ENCODE measurements at regions not wholly inside any gene's neighbourhood (a gene's known extent, or its start where the extent isn't known, plus 50 kb on each side); places are given as distances from the start of the nearest gene placed in this dataset.

GRCh38 chr14:26963711-26964110, 365.9 kb upstream of the NOVA1 start:
- H3K27ac Mint-ChIP-seq, result no peak overlapping the region
- DNase-seq (ENCODE audit: low spot score), result no peak
- no peaks in the 10 kb centered on the region for H3K36me3 Mint-ChIP-seq (ENCODE audit: low read depth)
- intact Hi-C loops (cut with micrococcal nuclease), result no loop called here
- H3K9me3 Mint-ChIP-seq, result peaks cover 48% of the 10 kb centered on the region
- no peaks in the 10 kb centered on the region for H3K4me1 Mint-ChIP-seq (ENCODE audit: low read depth)
- no peaks in the 10 kb centered on the region for H3K27me3 Mint-ChIP-seq (ENCODE audit: low read depth)
- H3K4me3 Mint-ChIP-seq (ENCODE audit: low read depth), result no peak overlapping the region

GRCh38 chr14:26965490-26965889, 367.7 kb upstream of the NOVA1 start:
- H3K9me3 Mint-ChIP-seq, result peaks cover 50% of the 10 kb centered on the region
- no peaks in the 10 kb centered on the region for H3K27me3 Mint-ChIP-seq (ENCODE audit: low read depth)
- H3K4me3 Mint-ChIP-seq (ENCODE audit: low read depth), result no peak overlapping the region
- intact Hi-C loops (cut with micrococcal nuclease), result no loop called here
- H3K36me3 Mint-ChIP-seq (ENCODE audit: low read depth), result no peaks in the 10 kb centered on the region
- H3K27ac Mint-ChIP-seq, result no peak overlapping the region
- DNase-seq (ENCODE audit: low spot score), result no peak
- H3K4me1 Mint-ChIP-seq (ENCODE audit: low read depth), result no peaks in the 10 kb centered on the region

- intact Hi-C loops (cut with micrococcal nuclease), result no loop called here
- no peak for DNase-seq (ENCODE audit: low spot score)
- Mint-ChIP-seq H3K36me3 (ENCODE audit: low read depth) (no peaks in the 10 kb centered on the region), H3K4me3 (ENCODE audit: low read depth) (no peak overlapping the region), H3K4me1 (ENCODE audit: low read depth) (no peaks in the 10 kb centered on the region), H3K27me3 (ENCODE audit: low read depth) (no peaks in the 10 kb centered on the region), H3K27ac (no peak overlapping the region), H3K9me3 (peaks cover 49% of the 10 kb centered on the region)
Measured at GRCh38 chr14:26966908-26967307, 369.1 kb upstream of the NOVA1 start.

- Mint-ChIP-seq H3K4me1 (ENCODE audit: low read depth) (no peaks in the 10 kb centered on the region), H3K9me3 (peaks cover 22% of the 10 kb centered on the region), H3K27me3 (ENCODE audit: low read depth) (no peaks in the 10 kb centered on the region), H3K27ac (no peak overlapping the region), H3K4me3 (ENCODE audit: low read depth) (no peak overlapping the region), H3K36me3 (ENCODE audit: low read depth) (no peaks in the 10 kb centered on the region)
- no peak for DNase-seq (ENCODE audit: low spot score)
- intact Hi-C loops (cut with micrococcal nuclease), result no loop called here
Measured at GRCh38 chr14:26974965-26975364, 377.1 kb upstream of the NOVA1 start.

GRCh38 chr14:26982071-26982470, 384.2 kb upstream of the NOVA1 start:
- intact Hi-C loops (cut with micrococcal nuclease), result no loop called here
- H3K9me3 Mint-ChIP-seq, result peaks cover 20% of the 10 kb centered on the region
- H3K27ac Mint-ChIP-seq, result no peak overlapping the region
- no peaks in the 10 kb centered on the region for H3K27me3 Mint-ChIP-seq (ENCODE audit: low read depth)
- H3K4me3 Mint-ChIP-seq (ENCODE audit: low read depth), result no peak overlapping the region
- no peaks in the 10 kb centered on the region for H3K36me3 Mint-ChIP-seq (ENCODE audit: low read depth)
- DNase-seq (ENCODE audit: low spot score), result no peak
- no peaks in the 10 kb centered on the region for H3K4me1 Mint-ChIP-seq (ENCODE audit: low read depth)

- Mint-ChIP-seq H3K4me3 (ENCODE audit: low read depth) (no peak overlapping the region), H3K27ac (no peak overlapping the region), H3K36me3 (ENCODE audit: low read depth) (no peaks in the 10 kb centered on the region), H3K4me1 (ENCODE audit: low read depth) (no peaks in the 10 kb centered on the region), H3K9me3 (peaks cover 35% of the 10 kb centered on the region), H3K27me3 (ENCODE audit: low read depth) (no peaks in the 10 kb centered on the region)
- intact Hi-C loops (cut with micrococcal nuclease), result no loop called here
- no peak for DNase-seq (ENCODE audit: low spot score)
Measured at GRCh38 chr14:26984311-26985177, 386.7 kb upstream of the NOVA1 start.

GRCh38 chr14:26987744-26988363, 390.0 kb upstream of the NOVA1 start:
- intact Hi-C loops (cut with micrococcal nuclease), result no loop called here
- Mint-ChIP-seq H3K27me3 (ENCODE audit: low read depth) (no peaks in the 10 kb centered on the region), H3K36me3 (ENCODE audit: low read depth) (no peaks in the 10 kb centered on the region), H3K27ac (no peak overlapping the region), H3K4me3 (ENCODE audit: low read depth) (no peak overlapping the region), H3K9me3 (peaks cover 33% of the 10 kb centered on the region), H3K4me1 (ENCODE audit: low read depth) (no peaks in the 10 kb centered on the region)
- DNase-seq (ENCODE audit: low spot score), result no peak

- intact Hi-C loops (cut with micrococcal nuclease), result no loop called here
- H3K4me1 Mint-ChIP-seq (ENCODE audit: low read depth), result no peaks in the 10 kb centered on the region
- DNase-seq (ENCODE audit: low spot score), result no peak
- H3K36me3 Mint-ChIP-seq (ENCODE audit: low read depth), result no peaks in the 10 kb centered on the region
- H3K27me3 Mint-ChIP-seq (ENCODE audit: low read depth), result no peaks in the 10 kb centered on the region
- no peak overlapping the region for H3K27ac Mint-ChIP-seq
- peaks cover 47% of the 10 kb centered on the region for H3K9me3 Mint-ChIP-seq
- H3K4me3 Mint-ChIP-seq (ENCODE audit: low read depth), result no peak overlapping the region
Measured at GRCh38 chr14:26990946-26991345, 393.1 kb upstream of the NOVA1 start.

GRCh38 chr14:26992403-26993115, 394.7 kb upstream of the NOVA1 start:
- H3K4me1 Mint-ChIP-seq (ENCODE audit: low read depth), result no peaks in the 10 kb centered on the region
- H3K27me3 Mint-ChIP-seq (ENCODE audit: low read depth), result no peaks in the 10 kb centered on the region
- DNase-seq (ENCODE audit: low spot score), result no peak
- H3K9me3 Mint-ChIP-seq, result peaks cover 53% of the 10 kb centered on the region
- no peaks in the 10 kb centered on the region for H3K36me3 Mint-ChIP-seq (ENCODE audit: low read depth)
- intact Hi-C loops (cut with micrococcal nuclease), result no loop called here
- H3K27ac Mint-ChIP-seq, result no peak overlapping the region
- H3K4me3 Mint-ChIP-seq (ENCODE audit: low read depth), result no peak overlapping the region

GRCh38 chr14:26993556-26993955, 395.7 kb upstream of the NOVA1 start:
- Mint-ChIP-seq H3K27ac (no peak overlapping the region), H3K4me3 (ENCODE audit: low read depth) (no peak overlapping the region), H3K4me1 (ENCODE audit: low read depth) (no peaks in the 10 kb centered on the region), H3K27me3 (ENCODE audit: low read depth) (no peaks in the 10 kb centered on the region), H3K9me3 (peaks cover 55% of the 10 kb centered on the region), H3K36me3 (ENCODE audit: low read depth) (no peaks in the 10 kb centered on the region)
- no peak for DNase-seq (ENCODE audit: low spot score)
- intact Hi-C loops (cut with micrococcal nuclease), result no loop called here

- no peaks in the 10 kb centered on the region for H3K27me3 Mint-ChIP-seq (ENCODE audit: low read depth)
- H3K36me3 Mint-ChIP-seq (ENCODE audit: low read depth), result no peaks in the 10 kb centered on the region
- no peak for DNase-seq (ENCODE audit: low spot score)
- H3K27ac Mint-ChIP-seq, result no peak overlapping the region
- no peaks in the 10 kb centered on the region for H3K4me1 Mint-ChIP-seq (ENCODE audit: low read depth)
- peaks cover 51% of the 10 kb centered on the region for H3K9me3 Mint-ChIP-seq
- intact Hi-C loops (cut with micrococcal nuclease), result no loop called here
- H3K4me3 Mint-ChIP-seq (ENCODE audit: low read depth), result no peak overlapping the region
Measured at GRCh38 chr14:26995301-26995700, 397.5 kb upstream of the NOVA1 start.

GRCh38 chr14:26996246-26996645, 398.4 kb upstream of the NOVA1 start:
- DNase-seq (ENCODE audit: low spot score), result no peak
- Mint-ChIP-seq H3K27me3 (ENCODE audit: low read depth) (no peaks in the 10 kb centered on the region), H3K4me3 (ENCODE audit: low read depth) (no peak overlapping the region), H3K9me3 (peaks cover 48% of the 10 kb centered on the region), H3K36me3 (ENCODE audit: low read depth) (no peaks in the 10 kb centered on the region), H3K27ac (no peak overlapping the region), H3K4me1 (ENCODE audit: low read depth) (no peaks in the 10 kb centered on the region)
- intact Hi-C loops (cut with micrococcal nuclease), result no loop called here

- H3K27ac Mint-ChIP-seq, result no peak overlapping the region
- no peaks in the 10 kb centered on the region for H3K4me1 Mint-ChIP-seq (ENCODE audit: low read depth)
- H3K36me3 Mint-ChIP-seq (ENCODE audit: low read depth), result no peaks in the 10 kb centered on the region
- intact Hi-C loops (cut with micrococcal nuclease), result no loop called here
- H3K4me3 Mint-ChIP-seq (ENCODE audit: low read depth), result no peak overlapping the region
- H3K27me3 Mint-ChIP-seq (ENCODE audit: low read depth), result no peaks in the 10 kb centered on the region
- H3K9me3 Mint-ChIP-seq, result peaks cover 60% of the 10 kb centered on the region
- no peak for DNase-seq (ENCODE audit: low spot score)
Measured at GRCh38 chr14:27002179-27002578, 404.3 kb upstream of the NOVA1 start.
